Stomach (tissue), 8 donors: ENCODE measurements at regions not wholly inside any gene's neighbourhood (a gene's known extent, or its start where the extent isn't known, plus 50 kb on each side); places are given as distances from the start of the nearest gene placed in this dataset.

Experiments
- DNase-seq, 2 donors: peaks; one replicate each; pipeline versions ENCODE4 v3.0.0 to v3.0.0-alpha.2; 2013 to 2019
- H3K27ac ChIP-seq, 5 donors: fragments of 200-600 bp in 4 of 5; sonication (generic) in 4 of 5; one replicate each; pipeline ENCODE4 v1.5.1; 2013 to 2019; ENCODE audit warnings: mild to moderate bottlenecking in 1 of 5, moderate library complexity in 1 of 5
- H3K27me3 ChIP-seq, 3 donors: fragments of 200-600 bp; sonication (generic); one replicate each; pipeline ENCODE4 v1.5.1; 2017 to 2019; ENCODE audit warnings: mixed run types in 1 of 3
- H3K36me3 ChIP-seq, 4 donors: fragments of 200-600 bp; sonication (generic); 1 replicate in 3 of 4; 2 replicates in 1 of 4; pipeline ENCODE4 v1.5.1; 2016 to 2019
- H3K4me1 ChIP-seq, 4 donors: fragments of 200-600 bp; sonication (generic); one replicate each; pipeline ENCODE4 v1.5.1; 2016 to 2019
- H3K4me3 ChIP-seq, 4 donors: fragments of 200-600 bp; sonication (generic) in 3 of 4; one replicate each; pipeline ENCODE4 v1.5.1; 2016 to 2019; ENCODE audit warnings: mild to moderate bottlenecking in 1 of 4
- H3K9me3 ChIP-seq, 4 donors: fragments of 200-600 bp; sonication (generic); one replicate each; pipeline ENCODE4 v1.5.1; 2016 to 2019
- EP300 ChIP-seq: sonication (generic); formaldehyde crosslinking; IDR thresholded peaks from one replicate; pipeline ENCODE4 v1.6.1; 2017; ENCODE audit warnings: antibody characterized with exemption
- POLR2A ChIP-seq, 4 donors: fragments of 450-650 bp; IDR thresholded peaks; one replicate each; pipeline ENCODE4 v1.6.1; 2016; ENCODE audit warnings: antibody characterized with exemption in 4 of 4, control low read depth in 2 of 4, mild to moderate bottlenecking in 1 of 4, moderate library complexity in 1 of 4
- POLR2AphosphoS5 ChIP-seq, 3 donors: sonication (generic); formaldehyde crosslinking; IDR thresholded peaks; one replicate each; pipeline ENCODE4 v1.6.1; 2016; ENCODE audit warnings: antibody characterized with exemption in 3 of 3
- WGBS, 5 donors: extraction: QIAGEN DNeasy Blood & Tissue Kit in 3 of 5; methylation state at CpG; one replicate each; pipeline versions ENCODE4 v1.1.5 to v1.1.7; 2013 to 2018; 5-methylcytosine and 5-hydroxymethylcytosine counted together
- intact Hi-C: fragments of 100-400 bp; cut with DNase I; formaldehyde crosslinking; loops from one replicate; pipeline ENCODE4 v1.15.1; 2023; ENCODE audit warnings: low total_unique reads
- TF ChIP-seq, protein P1 (sequence below), 7 experiments: fragments of 450-650 bp in 4 of 7; fragments of 200-600 bp in 3 of 7; sonication (generic) in 3 of 7; IDR thresholded peaks; one replicate each; pipeline ENCODE4 v1.5.1; 2016 to 2019; ENCODE audit warnings: antibody characterized with exemption in 7 of 7, control low read depth in 2 of 7, mild to moderate bottlenecking in 1 of 7
- donor health status: healthy with polysubstance abuse.
- donor health status: Bipolar disorder and iron deficiency.
- donor health status: healthy.

DNA sequence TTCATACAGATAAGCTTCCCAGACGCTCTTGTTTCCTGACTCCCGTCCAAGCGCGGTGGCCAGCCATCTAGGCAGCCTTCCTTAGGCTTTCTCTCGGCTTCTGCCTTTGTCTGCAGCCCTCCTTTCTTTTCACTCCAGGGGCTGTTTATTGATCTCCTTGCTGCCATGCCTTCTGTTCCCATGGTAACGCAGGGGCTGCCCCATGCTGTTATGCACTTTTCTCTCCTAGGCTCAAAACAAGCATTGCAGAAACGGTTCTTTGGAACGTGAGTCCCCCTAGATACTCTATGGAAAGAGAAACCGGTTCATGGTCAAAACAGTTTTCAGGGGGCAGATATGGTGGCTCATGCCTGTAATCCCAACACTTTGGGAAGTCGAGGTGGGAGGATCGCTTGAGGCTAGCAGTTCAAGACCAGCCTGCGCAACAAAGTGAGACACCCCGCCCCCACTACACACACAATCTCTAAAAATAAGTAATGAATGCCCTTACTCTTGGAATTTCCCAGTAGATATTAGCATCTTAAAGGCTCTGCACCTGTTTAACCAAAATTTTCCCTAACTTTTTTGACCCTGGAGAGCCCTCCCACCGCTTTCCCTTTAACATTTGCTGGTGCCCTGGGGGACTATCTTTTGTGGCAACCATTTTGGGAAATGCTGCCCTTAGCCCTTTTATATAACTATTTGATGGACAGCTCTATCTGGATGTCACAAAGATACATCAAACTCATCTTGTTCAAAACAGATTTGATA lies 53.9 kb upstream of the ZNF157 start:
- H3K27me3 ChIP-seq = peaks cover 0 to 18% (median 0%) of the 10 kb centered on the region in 3 donors
- H3K4me1 ChIP-seq = no peaks in the 10 kb centered on the region
- no peak overlapping the region for H3K27ac ChIP-seq
- intact Hi-C loops = no loop called here
- H3K36me3 ChIP-seq = no peaks in the 10 kb centered on the region
- 21 to 42% (median 25%) methylated on average over 14 of the region's 14 CpGs for WGBS, 5 donors
- no peak overlapping the region for H3K4me3 ChIP-seq
- H3K9me3 ChIP-seq = no peaks in the 10 kb centered on the region
- DNase-seq = peak; percentile 32 to 57
- TF ChIP-seq POLR2A (IDR thresholded peaks at IDR 0.05) (no peak), POLR2AphosphoS5 (IDR thresholded peaks at IDR 0.05) (no peak), EP300 (no peak)
- TF ChIP-seq, protein P1, sequence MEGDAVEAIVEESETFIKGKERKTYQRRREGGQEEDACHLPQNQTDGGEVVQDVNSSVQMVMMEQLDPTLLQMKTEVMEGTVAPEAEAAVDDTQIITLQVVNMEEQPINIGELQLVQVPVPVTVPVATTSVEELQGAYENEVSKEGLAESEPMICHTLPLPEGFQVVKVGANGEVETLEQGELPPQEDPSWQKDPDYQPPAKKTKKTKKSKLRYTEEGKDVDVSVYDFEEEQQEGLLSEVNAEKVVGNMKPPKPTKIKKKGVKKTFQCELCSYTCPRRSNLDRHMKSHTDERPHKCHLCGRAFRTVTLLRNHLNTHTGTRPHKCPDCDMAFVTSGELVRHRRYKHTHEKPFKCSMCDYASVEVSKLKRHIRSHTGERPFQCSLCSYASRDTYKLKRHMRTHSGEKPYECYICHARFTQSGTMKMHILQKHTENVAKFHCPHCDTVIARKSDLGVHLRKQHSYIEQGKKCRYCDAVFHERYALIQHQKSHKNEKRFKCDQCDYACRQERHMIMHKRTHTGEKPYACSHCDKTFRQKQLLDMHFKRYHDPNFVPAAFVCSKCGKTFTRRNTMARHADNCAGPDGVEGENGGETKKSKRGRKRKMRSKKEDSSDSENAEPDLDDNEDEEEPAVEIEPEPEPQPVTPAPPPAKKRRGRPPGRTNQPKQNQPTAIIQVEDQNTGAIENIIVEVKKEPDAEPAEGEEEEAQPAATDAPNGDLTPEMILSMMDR (IDR thresholded peaks at IDR 0.05) = no peak
